Activated CD4-positive, CD25-positive, alpha-beta regulatory T cell treated with anti-CD3 and anti-CD28 coated beads, Interleukin-2, amount 50 U/mL, for 16 hours (primary cell): ENCODE measurements at regions not wholly inside any gene's neighbourhood (a gene's known extent, or its start where the extent isn't known, plus 50 kb on each side); places are given as distances from the start of the nearest gene placed in this dataset.
"Not testable (repeated sequence)": the region's sequence is repeated elsewhere in the genome, so short reads cannot be mapped to it uniquely, and the experiment has no call there.

ENCODE experiments used
- DNase-seq: peaks from one replicate; pipeline ENCODE4 v3.0.0-alpha.2; 2020; ENCODE audit warnings: low read depth, low spot score

GRCh38 chr3:103968751-103969150, 1398.0 kb upstream of the ALCAM start:
- no peak for DNase-seq

DNA sequence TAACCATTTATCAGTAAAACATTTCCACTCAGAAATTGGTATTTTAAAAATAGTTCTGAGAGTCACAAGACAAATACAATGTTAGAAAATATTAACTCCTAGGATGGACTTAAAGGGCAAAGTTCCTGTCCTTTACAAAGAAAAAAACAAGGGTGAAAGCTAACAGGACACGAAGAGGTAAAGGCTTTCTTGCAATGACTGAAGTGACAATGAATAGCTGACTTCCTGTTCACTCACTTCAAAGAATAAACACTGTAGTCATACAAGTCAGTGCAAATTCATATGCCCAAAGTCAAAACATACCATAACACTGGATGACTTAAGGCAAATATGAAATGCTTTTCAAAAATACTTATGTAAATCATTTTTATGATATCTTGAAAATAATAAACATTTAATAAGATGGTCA, 1389.8 kb upstream of the ALCAM start:
- no peak for DNase-seq

DNA sequence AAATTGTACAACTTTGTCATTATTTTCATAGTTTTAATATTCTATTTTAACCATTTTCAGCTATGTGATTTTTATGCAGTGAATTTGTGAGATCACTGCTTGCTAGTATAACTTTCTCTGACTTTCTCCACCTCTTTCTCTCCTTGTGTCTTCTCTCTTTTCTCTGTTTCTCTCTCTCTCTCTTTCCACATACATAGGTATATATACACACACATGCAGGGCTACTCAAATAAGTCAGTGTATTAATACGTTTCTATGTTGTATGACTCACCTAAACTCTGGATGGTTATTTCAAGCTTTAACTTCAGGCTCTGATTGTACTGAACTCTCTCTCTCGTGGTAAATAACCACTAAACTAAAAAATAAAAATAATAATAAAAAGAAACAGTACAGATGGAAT, 1389.3 kb upstream of the ALCAM start:
- DNase-seq: no peak

DNA sequence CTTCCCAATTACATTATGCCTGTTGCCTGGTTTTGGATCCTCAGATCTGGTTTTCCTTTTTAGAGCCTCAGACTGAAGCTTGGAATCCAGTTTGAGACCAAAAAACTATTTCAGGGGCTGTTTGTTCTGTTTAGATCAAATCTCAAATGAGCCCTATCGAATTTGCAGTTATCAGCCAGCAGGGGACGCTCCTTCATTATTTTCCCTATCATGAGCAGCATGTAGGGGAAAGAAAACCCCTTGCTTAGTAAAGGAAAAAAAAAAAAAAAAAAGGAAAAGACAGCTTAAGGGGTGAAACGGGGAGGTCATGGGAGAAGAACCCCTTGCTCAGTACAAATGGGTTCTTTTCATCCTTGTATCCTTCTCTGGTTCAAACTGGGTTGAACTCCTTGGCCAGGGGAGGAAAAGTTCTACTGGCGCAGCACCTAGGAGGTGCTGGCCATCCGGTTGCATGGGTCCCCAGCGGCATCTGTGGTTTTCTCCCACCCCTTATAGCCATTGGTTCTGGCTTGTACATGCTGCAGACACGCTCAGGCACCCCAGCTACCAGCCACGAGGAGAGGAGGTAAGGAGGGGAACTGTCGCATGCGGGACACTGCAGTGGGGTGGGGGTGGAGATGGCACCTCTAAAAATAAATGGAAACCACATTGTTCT, 1375.1 kb upstream of the ALCAM start:
- no peak for DNase-seq

DNA sequence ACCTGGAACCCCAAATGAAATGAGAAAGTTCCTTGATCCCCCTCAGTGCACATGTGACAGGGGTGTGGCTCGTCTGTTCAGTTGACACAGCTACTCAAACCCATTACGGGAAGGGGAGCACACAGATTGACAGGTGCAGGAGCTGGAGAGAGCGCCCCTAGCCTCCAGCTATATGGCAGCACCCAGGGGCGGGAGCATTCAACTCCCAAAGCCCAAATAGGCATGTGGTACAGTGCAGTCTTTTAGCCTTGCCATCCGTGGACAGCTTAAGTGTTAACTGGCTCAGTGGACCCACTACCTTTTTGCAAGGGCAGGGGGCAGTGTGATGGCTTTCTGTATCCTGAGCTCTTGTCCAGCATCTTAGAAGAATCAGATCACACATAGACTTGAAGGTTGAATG, 1374.2 kb upstream of the ALCAM start:
- no peak for DNase-seq

GRCh38 chr3:104004956-104005355, 1361.8 kb upstream of the ALCAM start:
- no peak for DNase-seq

DNA sequence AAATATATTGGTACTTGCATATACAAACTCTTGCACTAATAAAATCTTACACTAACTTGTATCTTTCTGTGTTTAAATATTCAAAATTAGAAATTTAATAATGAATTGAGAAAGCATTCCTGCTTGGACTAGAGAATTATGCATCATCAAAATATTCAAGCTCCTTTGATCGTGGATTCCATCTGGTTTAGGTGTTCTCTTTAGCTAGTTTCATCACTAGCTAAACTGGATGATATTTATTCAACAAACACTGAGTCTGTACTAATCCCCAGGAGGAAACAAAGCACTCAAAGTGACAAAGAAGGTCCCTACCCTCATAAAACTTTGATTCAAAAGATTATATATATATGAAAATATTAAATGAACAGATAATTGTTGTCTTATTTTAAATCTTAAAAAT, 1360.9 kb upstream of the ALCAM start:
- no peak for DNase-seq

GRCh38 chr3:104018541-104018940, 1348.2 kb upstream of the ALCAM start:
- no peak for DNase-seq

DNA sequence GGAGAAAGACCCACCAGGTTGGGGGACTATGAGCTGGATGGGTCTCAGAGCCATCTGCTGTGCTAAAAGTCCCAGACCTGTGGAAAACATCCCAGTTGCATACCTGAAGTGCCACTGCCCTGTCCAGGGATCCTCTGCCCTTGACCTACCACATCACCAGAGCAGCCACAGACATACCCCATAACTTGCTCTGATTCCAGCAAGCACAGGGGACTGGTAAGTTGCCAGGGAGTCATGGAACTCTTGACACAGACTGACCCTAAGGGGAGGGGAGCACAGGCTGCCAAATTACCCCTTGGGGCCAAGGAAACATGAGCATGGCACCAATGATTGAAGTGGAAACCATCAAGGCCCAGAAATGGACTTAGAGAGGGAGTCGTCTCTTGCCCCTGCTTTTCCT, 1335.1 kb upstream of the ALCAM start:
- no peak for DNase-seq

GRCh38 chr3:104032283-104032682, 1334.4 kb upstream of the ALCAM start:
- no peak for DNase-seq

GRCh38 chr3:104040896-104041295, 1325.8 kb upstream of the ALCAM start:
- DNase-seq: no peak

DNA sequence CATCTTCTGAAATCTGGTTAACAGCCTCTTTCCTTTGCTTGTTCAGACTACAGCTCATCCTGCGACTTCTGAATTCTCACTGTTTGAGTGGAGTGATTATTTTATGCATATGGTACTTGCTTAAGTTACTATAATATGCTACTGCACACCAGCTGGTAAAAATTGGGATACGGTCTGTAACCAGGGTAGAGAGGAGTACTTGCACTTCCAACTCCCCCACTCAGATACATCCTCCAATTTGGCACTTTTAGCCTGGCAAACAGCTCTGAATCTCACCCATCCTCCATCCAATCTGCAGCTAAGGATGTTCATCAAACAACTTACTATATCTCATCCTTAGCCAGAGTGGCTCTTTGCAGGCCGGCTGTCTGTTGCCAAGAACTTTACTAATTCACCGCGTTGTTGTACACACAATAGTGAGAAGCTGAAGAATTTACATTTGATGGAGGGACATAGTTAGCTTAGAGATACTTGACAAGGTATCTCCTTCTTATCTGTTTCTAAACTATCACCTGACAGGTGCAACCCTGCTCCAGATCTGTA, 1323.6 kb upstream of the ALCAM start:
- not testable (repeated sequence) for DNase-seq

- no peak for DNase-seq
Measured at GRCh38 chr3:104044002-104044401, 1322.7 kb upstream of the ALCAM start.

DNA sequence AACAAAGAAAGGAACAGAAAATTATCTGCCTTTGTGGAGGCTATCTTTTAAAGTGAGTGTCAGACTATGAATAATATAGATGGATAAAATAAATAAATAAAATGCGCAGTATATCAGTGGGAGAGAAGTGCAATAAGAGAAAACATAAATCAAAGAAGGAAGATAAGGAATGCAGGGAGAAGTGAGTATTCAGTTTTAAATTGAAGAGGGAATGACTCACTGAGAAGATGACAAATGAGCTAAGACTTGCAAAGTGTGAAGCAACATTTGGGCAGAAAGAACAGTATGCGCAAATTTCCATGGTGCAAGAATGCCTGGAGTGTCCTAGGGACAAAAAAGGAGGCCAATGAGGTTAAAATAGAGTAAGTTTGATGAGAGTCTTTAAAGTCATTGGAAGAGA, 1300.1 kb upstream of the ALCAM start:
- no peak for DNase-seq

GRCh38 chr3:104069114-104069513, 1297.6 kb upstream of the ALCAM start:
- no peak for DNase-seq

GRCh38 chr3:104070906-104071305, 1295.8 kb upstream of the ALCAM start:
- no peak for DNase-seq

DNA sequence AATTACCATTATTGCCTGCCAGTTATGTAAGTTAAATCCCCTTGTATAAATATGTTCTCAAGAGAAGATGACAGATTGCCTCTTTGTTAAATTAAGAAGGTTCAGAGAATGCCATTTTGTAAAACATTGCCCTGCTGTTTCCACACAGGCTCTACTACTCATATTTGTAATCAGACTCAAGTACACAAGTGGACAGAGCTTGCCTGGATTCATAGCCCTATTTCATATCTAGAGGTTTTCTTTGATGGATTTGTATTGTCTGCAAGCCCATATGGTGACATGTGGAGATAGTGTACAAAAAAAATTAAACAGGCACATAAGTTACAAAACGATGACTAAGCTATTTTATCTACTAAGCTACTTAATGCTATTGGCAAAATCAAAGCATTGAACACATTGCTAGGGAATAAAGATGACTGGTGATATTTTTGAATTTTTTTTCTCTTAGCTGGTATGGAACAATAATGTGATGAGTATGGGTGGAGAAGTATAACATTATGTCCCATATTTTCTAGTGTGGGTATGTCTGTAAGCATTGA, 1286.6 kb upstream of the ALCAM start:
- DNase-seq: no peak

DNA sequence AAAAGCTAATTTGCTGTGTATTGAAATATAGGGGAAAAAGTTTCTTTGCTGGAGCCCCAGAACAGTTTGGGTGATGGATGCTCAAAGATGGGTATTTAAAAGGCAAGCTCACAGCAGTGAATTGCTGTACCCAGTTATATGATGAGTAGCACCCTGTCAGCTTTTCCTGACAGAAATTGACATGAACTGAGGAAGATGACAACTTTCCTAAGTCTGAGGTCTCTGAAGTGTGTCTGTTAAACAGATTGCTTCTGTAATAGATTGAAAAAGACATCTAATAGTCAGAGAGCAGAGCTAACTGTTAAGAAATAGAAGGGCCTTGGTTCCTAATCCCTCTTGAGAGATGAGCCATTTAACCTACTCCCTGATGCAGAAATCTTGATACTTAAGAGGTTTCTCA, 1278.0 kb upstream of the ALCAM start:
- no peak for DNase-seq

DNA sequence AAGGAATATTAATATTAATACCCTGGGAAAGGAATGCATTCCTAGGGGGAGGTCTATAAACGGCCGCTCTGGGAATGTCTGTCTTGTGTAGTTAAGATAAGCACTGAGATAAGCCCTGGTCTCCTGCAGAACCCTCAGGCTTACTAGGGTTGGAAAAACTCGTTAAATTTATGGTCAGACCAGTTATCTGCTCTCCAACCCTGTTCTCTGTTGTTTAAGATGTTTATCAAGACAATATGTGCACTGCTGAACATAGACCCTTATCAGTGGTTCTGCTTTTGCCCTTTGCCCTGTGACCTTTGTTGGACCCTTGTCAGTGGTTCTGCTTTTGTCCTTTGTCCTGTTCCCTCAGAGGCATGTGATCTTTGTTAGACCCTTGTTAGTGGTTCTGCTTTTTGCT, 1276.7 kb upstream of the ALCAM start:
- not testable (repeated sequence) for DNase-seq

DNA sequence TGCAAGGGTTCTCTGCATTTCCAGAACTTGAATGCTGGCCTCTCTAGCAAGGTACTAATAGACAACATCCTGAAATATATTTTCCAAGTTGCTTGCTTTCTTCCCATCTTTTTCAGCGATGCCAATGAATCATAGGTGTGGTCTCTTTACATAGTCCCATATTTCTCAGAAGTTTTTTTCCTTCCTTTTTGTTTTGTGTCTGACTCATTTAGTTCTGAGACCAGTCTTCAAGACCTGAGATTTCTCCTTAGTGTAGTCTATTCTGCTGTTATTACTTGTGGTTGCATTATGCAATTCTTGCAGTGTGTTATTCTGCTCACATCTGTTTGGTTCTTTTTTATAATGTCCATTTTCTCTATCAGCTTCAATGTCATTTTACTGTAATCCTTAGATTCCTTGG, 1265.0 kb upstream of the ALCAM start:
- no peak for DNase-seq

DNA sequence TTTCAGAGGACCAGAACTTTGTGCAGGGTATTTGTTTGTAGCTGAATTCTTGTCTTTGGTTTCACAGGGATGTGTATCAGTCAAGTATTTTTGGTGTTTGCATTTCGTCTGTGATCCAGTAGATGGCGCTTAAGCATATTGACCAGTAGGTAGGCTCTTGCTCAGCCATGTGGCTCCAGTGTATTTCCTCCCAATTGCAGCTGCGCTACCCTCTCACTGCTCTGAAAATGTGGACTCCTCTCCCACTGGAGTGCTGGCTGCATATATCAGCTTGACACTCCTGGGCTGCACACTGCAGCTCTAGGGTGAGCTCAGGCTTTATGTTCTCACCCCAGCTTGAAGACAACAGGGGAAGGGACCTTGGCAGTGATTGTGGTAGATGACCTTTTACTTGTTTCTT, 1264.3 kb upstream of the ALCAM start:
- no peak for DNase-seq

GRCh38 chr3:104106276-104106675, 1260.4 kb upstream of the ALCAM start:
- no peak for DNase-seq

DNA sequence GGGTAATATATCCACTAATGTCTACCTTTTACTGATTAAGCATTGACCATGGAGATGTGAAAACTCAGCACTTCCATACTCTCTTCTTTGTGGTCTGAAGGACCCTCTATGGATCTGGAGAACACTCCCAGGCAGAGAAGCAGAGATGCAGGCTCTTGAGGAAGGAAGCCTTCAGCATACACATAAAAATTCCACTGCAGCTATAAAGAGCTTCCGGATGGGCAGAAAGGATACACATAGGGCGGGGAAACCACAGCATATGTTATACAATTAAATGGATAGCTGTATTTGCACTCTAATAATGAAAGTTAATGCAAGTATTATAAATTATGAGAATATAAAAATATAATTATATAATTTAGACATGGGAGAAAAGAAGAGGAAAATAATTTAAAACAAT, 1258.2 kb upstream of the ALCAM start:
- no peak for DNase-seq

DNA sequence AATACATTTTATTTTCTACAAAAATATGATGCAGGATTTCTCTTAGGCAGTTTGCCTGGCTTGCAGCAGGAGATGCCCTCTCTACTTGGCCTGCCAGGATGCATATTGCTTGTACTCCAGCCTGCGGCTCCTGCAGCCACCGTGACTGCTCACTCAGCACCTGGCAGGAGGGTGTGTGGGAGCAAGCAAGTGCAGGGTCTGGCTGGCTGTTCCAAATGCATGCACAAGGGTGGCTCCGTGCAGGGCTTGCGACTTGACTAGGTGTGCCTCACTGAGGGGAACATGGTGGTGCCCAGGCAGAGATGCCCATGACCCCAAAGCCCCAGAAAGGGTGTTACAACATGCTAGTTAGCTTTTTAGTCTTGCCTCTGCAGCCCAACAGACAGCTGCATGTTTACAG, 1240.2 kb upstream of the ALCAM start:
- no peak for DNase-seq
